ENCODE measurements at regions not wholly inside any gene's neighbourhood (a gene's known extent, or its start where the extent isn't known, plus 50 kb on each side); places are given as distances from the start of the nearest gene placed in this dataset.
"Not testable (repeated sequence)": the region's sequence is repeated elsewhere in the genome, so short reads cannot be mapped to it uniquely, and the experiment has no call there.

DNA sequence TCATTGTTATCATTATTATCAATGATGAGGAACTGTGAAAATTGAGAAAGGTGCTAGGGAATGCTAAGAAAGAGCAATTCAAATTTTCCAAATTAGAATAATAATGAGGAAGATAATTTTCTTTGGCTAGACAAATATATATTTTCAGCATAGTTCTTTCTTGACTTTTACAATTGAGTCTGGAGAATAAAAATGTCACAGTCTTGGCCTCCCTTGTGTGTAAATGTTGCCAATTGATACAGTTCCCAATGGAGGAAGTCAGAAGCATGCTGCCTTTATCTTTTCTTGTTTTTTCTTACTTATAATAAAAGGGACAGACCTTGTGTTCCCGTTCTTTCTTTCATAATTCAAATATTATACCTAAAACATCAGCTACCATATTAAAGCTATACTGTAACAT, 774.4 kb downstream of the SI start:
- Histone ChIP-seq H4K20me1 (ENCODE audit: control insufficient read depth, insufficient read depth, low read length, poor library complexity, severe bottlenecking) (no peaks in the 10 kb centered on the region), H3K4me2 (replicated peaks; ENCODE audit: low read depth, low read length, poor library complexity, severe bottlenecking) (no peak overlapping the region), H3K4me3 (ENCODE audit: control extremely low read depth in 1 of 5, extremely low read depth in 1 of 5, insufficient read depth in 1 of 5, low read depth in 2 of 5, low read length in 4 of 5) (no peak overlapping the region), H3K27ac (ENCODE audit: low read length in 2 of 2) (no peak overlapping the region), H3K79me2 (ENCODE audit: control insufficient read depth, insufficient read depth, low read length) (no peaks in the 10 kb centered on the region), H3K27me3 (replicated peaks in 1 of 4; ENCODE audit: control extremely low read depth in 1 of 4, control insufficient read depth in 3 of 4, insufficient read depth in 4 of 4, low read length in 3 of 4) (no peaks in the 10 kb centered on the region), H3K9me3 (ENCODE audit: control extremely low read depth in 1 of 3, control insufficient read depth in 2 of 3, insufficient read depth in 1 of 3, low read length in 2 of 3) (peaks cover 0 to 4% (median 1%) of the 10 kb centered on the region in 3 donors), H3K36me3 (replicated peaks in 1 of 2; ENCODE audit: control extremely low read depth in 1 of 2, control insufficient read depth in 1 of 2, extremely low read depth in 1 of 2, insufficient read depth in 2 of 2, low read length in 1 of 2) (no peaks in the 10 kb centered on the region), H3K4me1 (ENCODE audit: control insufficient read depth in 2 of 2, insufficient read depth in 2 of 2, low read length in 2 of 2) (no peaks in the 10 kb centered on the region), H2AFZ (ENCODE audit: insufficient read depth, low read depth, low read length, poor library complexity, severe bottlenecking) (no peak overlapping the region), H3K9ac (ENCODE audit: low read length) (no peak overlapping the region)
- intact Hi-C loops (cut with micrococcal nuclease), result no loop called here
- Mint-ChIP-seq H3K4me1 (no peaks in the 10 kb centered on the region), H3K4me3 (no peak overlapping the region), H3K9me3 (ENCODE audit: insufficient read depth) (peaks cover 13% of the 10 kb centered on the region), H3K27ac (no peak overlapping the region), H3K27me3 (no peaks in the 10 kb centered on the region)
- CTCF ChIA-PET, result no interaction called here
- POLR2A ChIA-PET, result no interaction called here
- no peak for TF ChIP-seq EZH2 (IDR thresholded peaks at IDR 0.05; ENCODE audit: borderline replicate concordance, insufficient read depth, low read depth, low read length, poor library complexity, severe bottlenecking)
- TF ChIP-seq, protein P1, sequence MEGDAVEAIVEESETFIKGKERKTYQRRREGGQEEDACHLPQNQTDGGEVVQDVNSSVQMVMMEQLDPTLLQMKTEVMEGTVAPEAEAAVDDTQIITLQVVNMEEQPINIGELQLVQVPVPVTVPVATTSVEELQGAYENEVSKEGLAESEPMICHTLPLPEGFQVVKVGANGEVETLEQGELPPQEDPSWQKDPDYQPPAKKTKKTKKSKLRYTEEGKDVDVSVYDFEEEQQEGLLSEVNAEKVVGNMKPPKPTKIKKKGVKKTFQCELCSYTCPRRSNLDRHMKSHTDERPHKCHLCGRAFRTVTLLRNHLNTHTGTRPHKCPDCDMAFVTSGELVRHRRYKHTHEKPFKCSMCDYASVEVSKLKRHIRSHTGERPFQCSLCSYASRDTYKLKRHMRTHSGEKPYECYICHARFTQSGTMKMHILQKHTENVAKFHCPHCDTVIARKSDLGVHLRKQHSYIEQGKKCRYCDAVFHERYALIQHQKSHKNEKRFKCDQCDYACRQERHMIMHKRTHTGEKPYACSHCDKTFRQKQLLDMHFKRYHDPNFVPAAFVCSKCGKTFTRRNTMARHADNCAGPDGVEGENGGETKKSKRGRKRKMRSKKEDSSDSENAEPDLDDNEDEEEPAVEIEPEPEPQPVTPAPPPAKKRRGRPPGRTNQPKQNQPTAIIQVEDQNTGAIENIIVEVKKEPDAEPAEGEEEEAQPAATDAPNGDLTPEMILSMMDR (IDR thresholded peaks at IDR 0.05), result no peak
- ATAC-seq (ENCODE audit: low read depth) (no peak), DNase-seq (no peak)
- no CpG with 5 or more reads among the region's 1 CpG for WGBS (ENCODE audit: insufficient coverage)

DNA sequence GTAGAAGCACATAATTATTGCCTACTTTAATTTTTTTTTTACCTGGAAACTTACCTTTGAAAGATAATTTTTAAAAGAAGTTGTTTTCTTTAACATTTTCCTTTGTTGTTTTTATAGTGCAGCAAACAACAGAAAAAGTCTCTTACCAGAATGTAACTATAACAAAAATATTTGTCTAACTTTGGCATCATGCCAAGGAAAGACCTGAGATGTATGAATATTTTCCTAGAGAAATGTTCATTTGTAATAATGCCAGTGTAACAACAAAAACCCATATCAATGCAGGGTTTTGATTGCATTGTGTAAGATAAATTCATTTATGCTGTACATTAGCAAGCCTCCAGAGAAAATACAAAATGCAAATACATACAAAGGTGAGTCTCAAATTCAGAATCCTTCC, 775.7 kb downstream of the SI start:
- ChIA-PET POLR2A (no interaction called here), CTCF (no interaction called here)
- H3K4me1 Mint-ChIP-seq, result no peaks in the 10 kb centered on the region
- Histone ChIP-seq H4K20me1 (ENCODE audit: control insufficient read depth, insufficient read depth, low read length, poor library complexity, severe bottlenecking) (no peaks in the 10 kb centered on the region), H3K9me3 (ENCODE audit: control extremely low read depth in 1 of 3, control insufficient read depth in 2 of 3, insufficient read depth in 1 of 3, low read length in 2 of 3) (peaks cover 0 to 4% (median 1%) of the 10 kb centered on the region in 3 donors), H3K36me3 (replicated peaks in 1 of 2; ENCODE audit: control extremely low read depth in 1 of 2, control insufficient read depth in 1 of 2, extremely low read depth in 1 of 2, insufficient read depth in 2 of 2, low read length in 1 of 2) (no peaks in the 10 kb centered on the region), H3K4me1 (ENCODE audit: control insufficient read depth in 2 of 2, insufficient read depth in 2 of 2, low read length in 2 of 2) (no peaks in the 10 kb centered on the region), H2AFZ (ENCODE audit: insufficient read depth, low read depth, low read length, poor library complexity, severe bottlenecking) (no peak overlapping the region), H3K79me2 (ENCODE audit: control insufficient read depth, insufficient read depth, low read length) (no peaks in the 10 kb centered on the region), H3K4me3 (ENCODE audit: control extremely low read depth in 1 of 5, extremely low read depth in 1 of 5, insufficient read depth in 1 of 5, low read depth in 2 of 5, low read length in 4 of 5) (no peak overlapping the region), H3K27me3 (replicated peaks in 1 of 4; ENCODE audit: control extremely low read depth in 1 of 4, control insufficient read depth in 3 of 4, insufficient read depth in 4 of 4, low read length in 3 of 4) (no peaks in the 10 kb centered on the region), H3K9ac (ENCODE audit: low read length) (no peak overlapping the region), H3K27ac (ENCODE audit: low read length in 2 of 2) (no peak overlapping the region), H3K4me2 (replicated peaks; ENCODE audit: low read depth, low read length, poor library complexity, severe bottlenecking) (no peak overlapping the region)
- no peak for ATAC-seq (ENCODE audit: low read depth)
- DNase-seq, result no peak
- H3K27me3 Mint-ChIP-seq, result no peaks in the 10 kb centered on the region
- H3K27ac Mint-ChIP-seq, result no peak overlapping the region
- intact Hi-C loops (cut with micrococcal nuclease), result no loop called here
- H3K9me3 Mint-ChIP-seq (ENCODE audit: insufficient read depth), result peaks cover 8% of the 10 kb centered on the region
- H3K4me3 Mint-ChIP-seq, result no peak overlapping the region
- TF ChIP-seq, protein P1 (IDR thresholded peaks at IDR 0.05), result no peak
- TF ChIP-seq EZH2 (IDR thresholded peaks at IDR 0.05; ENCODE audit: borderline replicate concordance, insufficient read depth, low read depth, low read length, poor library complexity, severe bottlenecking), result no peak

DNA sequence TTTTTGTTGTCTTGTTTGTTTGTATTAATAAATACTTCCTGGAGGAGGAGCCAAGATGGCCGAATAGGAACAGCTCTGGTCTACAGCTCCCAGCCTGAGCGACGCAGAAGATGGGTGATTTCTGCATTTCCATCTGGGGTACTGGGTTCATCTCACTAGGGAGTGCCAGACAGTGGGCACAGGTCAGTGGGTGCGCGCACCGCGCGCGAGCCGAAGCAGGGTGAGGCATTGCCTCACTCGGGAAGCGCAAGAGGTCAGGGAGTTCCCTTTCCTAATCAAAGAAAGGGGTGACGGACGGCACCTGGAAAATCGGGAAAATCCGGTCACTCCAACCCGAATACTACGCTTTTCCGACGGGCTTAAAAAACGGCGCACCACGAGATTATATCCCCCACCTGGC, 786.8 kb downstream of the SI start:
- H3K36me3 ChIP-seq (replicated peaks in 1 of 2; ENCODE audit: control extremely low read depth in 1 of 2, control insufficient read depth in 1 of 2, extremely low read depth in 1 of 2, insufficient read depth in 2 of 2, low read length in 1 of 2); intact Hi-C loops (cut with micrococcal nuclease); DNase-seq; H3K4me1 Mint-ChIP-seq; H3K27ac Mint-ChIP-seq; H3K4me2 ChIP-seq (replicated peaks; ENCODE audit: low read depth, low read length, poor library complexity, severe bottlenecking); H2AFZ ChIP-seq (ENCODE audit: insufficient read depth, low read depth, low read length, poor library complexity, severe bottlenecking); POLR2A ChIA-PET; H3K4me1 ChIP-seq (ENCODE audit: control insufficient read depth in 2 of 2, insufficient read depth in 2 of 2, low read length in 2 of 2); H3K4me3 Mint-ChIP-seq; H3K9ac ChIP-seq (ENCODE audit: low read length); H3K9me3 Mint-ChIP-seq (ENCODE audit: insufficient read depth); H3K79me2 ChIP-seq (ENCODE audit: control insufficient read depth, insufficient read depth, low read length); H3K9me3 ChIP-seq (ENCODE audit: control extremely low read depth in 1 of 3, control insufficient read depth in 2 of 3, insufficient read depth in 1 of 3, low read length in 2 of 3); H3K27me3 ChIP-seq (replicated peaks in 1 of 4; ENCODE audit: control extremely low read depth in 1 of 4, control insufficient read depth in 3 of 4, insufficient read depth in 4 of 4, low read length in 3 of 4); H3K4me3 ChIP-seq (ENCODE audit: control extremely low read depth in 1 of 5, extremely low read depth in 1 of 5, insufficient read depth in 1 of 5, low read depth in 2 of 5, low read length in 4 of 5); ATAC-seq (ENCODE audit: low read depth); H4K20me1 ChIP-seq (ENCODE audit: control insufficient read depth, insufficient read depth, low read length, poor library complexity, severe bottlenecking); CTCF ChIA-PET; H3K27me3 Mint-ChIP-seq; H3K27ac ChIP-seq (ENCODE audit: low read length in 2 of 2): not testable (repeated sequence)
- 97% methylated on average over 23 of the region's 23 CpGs for WGBS (ENCODE audit: insufficient coverage)

All from B cell (primary cell).